ENCODE measurements at regions not wholly inside any gene's neighbourhood (a gene's known extent, or its start where the extent isn't known, plus 50 kb on each side); places are given as distances from the start of the nearest gene placed in this dataset.

DNA sequence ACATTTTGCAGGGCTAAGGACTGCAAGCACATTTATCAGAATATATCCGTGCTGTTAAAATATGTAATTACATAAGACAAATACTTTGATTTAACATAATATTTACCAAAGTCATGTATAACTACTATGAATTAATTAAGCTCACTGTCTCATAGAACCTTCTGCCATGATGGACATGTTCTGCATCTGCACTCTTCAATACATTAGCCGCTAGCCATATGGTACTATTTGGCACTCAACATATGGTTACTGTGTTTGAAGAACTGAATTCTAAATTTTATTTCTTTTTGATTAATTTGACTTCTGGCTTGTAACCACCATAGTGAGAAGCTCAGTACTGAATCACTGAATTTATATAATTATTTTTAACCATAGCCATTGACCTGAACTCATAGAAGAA lies 427.0 kb upstream of the TRAM1L1 start:
- Histone ChIP-seq H3K4me1 (ENCODE audit: insufficient read depth, low read length, poor library complexity, severe bottlenecking) (no peaks in the 10 kb centered on the region), H3K4me2 (ENCODE audit: low read length) (no peak overlapping the region), H3K9me3 (ENCODE audit: low read length) (no peaks in the 10 kb centered on the region), H3K36me3 (ENCODE audit: insufficient read depth, low read length) (no peaks in the 10 kb centered on the region), H2AFZ (ENCODE audit: low read length) (no peak overlapping the region), H3K27ac (ENCODE audit: low read depth, low read length, poor library complexity, severe bottlenecking) (no peak overlapping the region), H4K20me1 (ENCODE audit: insufficient read depth, low read length) (no peaks in the 10 kb centered on the region), H3K79me2 (ENCODE audit: insufficient read depth, low read depth, low read length) (no peaks in the 10 kb centered on the region), H3K4me3 (ENCODE audit: low read depth, low read length, poor library complexity, severe bottlenecking) (no peak overlapping the region), H3K9me2 (ENCODE audit: insufficient read depth, low read length) (no peaks in the 10 kb centered on the region)
- no peak for TF ChIP-seq EZH2phosphoT487 (IDR thresholded peaks at IDR 0.05; ENCODE audit: borderline replicate concordance, low read depth, low read length)
- TF ChIP-seq, protein P1, sequence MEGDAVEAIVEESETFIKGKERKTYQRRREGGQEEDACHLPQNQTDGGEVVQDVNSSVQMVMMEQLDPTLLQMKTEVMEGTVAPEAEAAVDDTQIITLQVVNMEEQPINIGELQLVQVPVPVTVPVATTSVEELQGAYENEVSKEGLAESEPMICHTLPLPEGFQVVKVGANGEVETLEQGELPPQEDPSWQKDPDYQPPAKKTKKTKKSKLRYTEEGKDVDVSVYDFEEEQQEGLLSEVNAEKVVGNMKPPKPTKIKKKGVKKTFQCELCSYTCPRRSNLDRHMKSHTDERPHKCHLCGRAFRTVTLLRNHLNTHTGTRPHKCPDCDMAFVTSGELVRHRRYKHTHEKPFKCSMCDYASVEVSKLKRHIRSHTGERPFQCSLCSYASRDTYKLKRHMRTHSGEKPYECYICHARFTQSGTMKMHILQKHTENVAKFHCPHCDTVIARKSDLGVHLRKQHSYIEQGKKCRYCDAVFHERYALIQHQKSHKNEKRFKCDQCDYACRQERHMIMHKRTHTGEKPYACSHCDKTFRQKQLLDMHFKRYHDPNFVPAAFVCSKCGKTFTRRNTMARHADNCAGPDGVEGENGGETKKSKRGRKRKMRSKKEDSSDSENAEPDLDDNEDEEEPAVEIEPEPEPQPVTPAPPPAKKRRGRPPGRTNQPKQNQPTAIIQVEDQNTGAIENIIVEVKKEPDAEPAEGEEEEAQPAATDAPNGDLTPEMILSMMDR (conservative IDR thresholded peaks at IDR 0.05; ENCODE audit: low read length): no peak
- intact Hi-C loops (cut with micrococcal nuclease; ENCODE audit: unreplicated experiment): no loop called here
- POLR2A ChIA-PET: no interaction called here
- CTCF ChIA-PET (ENCODE audit: unreplicated experiment): no interaction called here
- BruUV-seq (replicated peaks): no TSS peak
- no peak for DNase-seq (ENCODE audit: low spot score)

DNA sequence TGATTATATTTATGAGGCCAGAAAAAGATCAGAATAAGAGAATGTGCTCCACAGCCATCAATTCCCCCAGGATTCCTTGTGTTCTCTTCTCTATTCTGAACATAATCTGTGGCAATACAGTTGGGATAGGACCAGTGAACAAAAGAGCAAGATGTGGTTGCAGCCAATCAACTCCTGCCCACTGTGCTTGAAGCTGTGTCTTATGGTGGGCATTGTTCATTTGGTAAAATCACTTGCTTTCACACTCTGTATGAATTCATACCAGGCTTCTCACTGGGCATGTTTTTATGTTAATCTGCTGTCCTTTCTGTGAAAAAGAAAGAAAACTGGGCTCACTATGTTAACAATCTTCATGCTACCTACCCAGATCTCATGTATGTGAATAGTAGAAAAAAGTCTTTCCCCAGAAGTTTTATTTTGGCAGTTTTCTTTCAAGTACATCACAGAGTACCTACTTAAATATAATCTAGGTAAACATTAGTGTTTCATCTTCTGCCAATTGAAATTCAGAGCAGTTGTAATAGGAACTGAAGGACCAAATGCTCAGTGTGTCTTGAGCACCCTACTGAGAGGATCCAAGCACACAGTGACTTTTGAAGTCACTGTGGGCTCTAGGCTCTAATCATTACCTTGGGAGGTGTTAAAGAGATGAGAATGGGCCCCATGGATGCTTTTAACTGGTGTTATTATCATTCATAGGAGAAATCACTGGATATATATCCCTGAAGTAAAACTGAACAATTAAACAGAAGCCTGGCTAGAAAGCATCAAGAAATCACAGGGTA lies 429.2 kb upstream of the TRAM1L1 start:
- ChIA-PET CTCF (ENCODE audit: unreplicated experiment) (no interaction called here), POLR2A (no interaction called here)
- intact Hi-C loops (cut with micrococcal nuclease; ENCODE audit: unreplicated experiment): no loop called here
- no peak for DNase-seq (ENCODE audit: low spot score)
- Histone ChIP-seq H3K36me3 (ENCODE audit: insufficient read depth, low read length) (no peaks in the 10 kb centered on the region), H3K4me1 (ENCODE audit: insufficient read depth, low read length, poor library complexity, severe bottlenecking) (no peaks in the 10 kb centered on the region), H3K9me2 (ENCODE audit: insufficient read depth, low read length) (no peaks in the 10 kb centered on the region), H3K27ac (ENCODE audit: low read depth, low read length, poor library complexity, severe bottlenecking) (no peak overlapping the region), H3K4me2 (ENCODE audit: low read length) (no peak overlapping the region), H3K9me3 (ENCODE audit: low read length) (0 out of 2 replicates have a peak, but pooled peaks cover 5% of the 10 kb centered on the region), H2AFZ (ENCODE audit: low read length) (no peak overlapping the region), H3K4me3 (ENCODE audit: low read depth, low read length, poor library complexity, severe bottlenecking) (no peak overlapping the region), H3K79me2 (ENCODE audit: insufficient read depth, low read depth, low read length) (no peaks in the 10 kb centered on the region), H4K20me1 (ENCODE audit: insufficient read depth, low read length) (no peaks in the 10 kb centered on the region)
- no TSS peak for BruUV-seq (replicated peaks)
- TF ChIP-seq, protein P1 (conservative IDR thresholded peaks at IDR 0.05; ENCODE audit: low read length): no peak
- no peak for TF ChIP-seq EZH2phosphoT487 (IDR thresholded peaks at IDR 0.05; ENCODE audit: borderline replicate concordance, low read depth, low read length)

DNA sequence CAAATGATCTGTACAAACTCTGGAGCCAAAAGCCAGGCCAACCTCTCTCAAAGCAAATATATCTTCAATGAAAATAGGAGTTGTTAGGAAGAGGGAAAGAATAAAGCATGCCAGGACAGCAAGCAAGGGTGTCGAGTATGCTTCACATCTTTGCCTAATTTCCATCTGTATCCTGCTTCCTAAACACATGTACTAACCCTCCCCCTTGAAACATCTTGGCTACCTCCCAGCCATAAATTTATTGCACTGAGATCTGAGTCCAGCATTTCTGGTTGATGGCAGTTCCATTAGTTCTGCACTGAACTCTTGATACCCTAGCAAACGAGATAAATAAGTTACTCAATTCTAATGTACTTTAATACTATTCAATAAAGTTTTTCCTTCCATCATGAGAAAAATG lies 430.5 kb upstream of the TRAM1L1 start:
- 0 out of 2 replicates have a peak, but pooled peaks cover 5% of the 10 kb centered on the region for H3K9me3 ChIP-seq (ENCODE audit: low read length)
- no peak overlapping the region for H3K4me3 ChIP-seq (ENCODE audit: low read depth, low read length, poor library complexity, severe bottlenecking)
- H2AFZ ChIP-seq (ENCODE audit: low read length): no peak overlapping the region
- CTCF ChIA-PET (ENCODE audit: unreplicated experiment): no interaction called here
- H3K27ac ChIP-seq (ENCODE audit: low read depth, low read length, poor library complexity, severe bottlenecking): no peak overlapping the region
- intact Hi-C loops (cut with micrococcal nuclease; ENCODE audit: unreplicated experiment): no loop called here
- no peak for TF ChIP-seq EZH2phosphoT487 (IDR thresholded peaks at IDR 0.05; ENCODE audit: borderline replicate concordance, low read depth, low read length)
- TF ChIP-seq, protein P1 (conservative IDR thresholded peaks at IDR 0.05; ENCODE audit: low read length): no peak
- no TSS peak for BruUV-seq (replicated peaks)
- POLR2A ChIA-PET: no interaction called here
- H3K4me1 ChIP-seq (ENCODE audit: insufficient read depth, low read length, poor library complexity, severe bottlenecking): no peaks in the 10 kb centered on the region
- no peaks in the 10 kb centered on the region for H4K20me1 ChIP-seq (ENCODE audit: insufficient read depth, low read length)
- H3K79me2 ChIP-seq (ENCODE audit: insufficient read depth, low read depth, low read length): no peaks in the 10 kb centered on the region
- DNase-seq (ENCODE audit: low spot score): no peak
- no peaks in the 10 kb centered on the region for H3K36me3 ChIP-seq (ENCODE audit: insufficient read depth, low read length)
- H3K4me2 ChIP-seq (ENCODE audit: low read length): no peak overlapping the region
- H3K9me2 ChIP-seq (ENCODE audit: insufficient read depth, low read length): no peaks in the 10 kb centered on the region
